Uterus (tissue), 3 donors: ENCODE measurements at regions not wholly inside any gene's neighbourhood (a gene's known extent, or its start where the extent isn't known, plus 50 kb on each side); places are given as distances from the start of the nearest gene placed in this dataset.

Experiments
- DNase-seq, 2 donors: peaks; one replicate each; pipeline ENCODE4 v3.0.0-alpha.2; 2019 to 2020
- H3K27ac ChIP-seq, 2 donors: fragments of 200-600 bp; sonication (generic); 1 replicate in 1 of 2; 2 replicates in 1 of 2; pipeline ENCODE4 v1.5.1; 2016 to 2018
- H3K27me3 ChIP-seq, 2 donors: fragments of 200-600 bp; sonication (generic); one replicate each; pipeline ENCODE4 v1.5.1; 2018 to 2019; ENCODE audit warnings: control low read depth in 1 of 2
- H3K36me3 ChIP-seq, 2 donors: fragments of 200-600 bp; sonication (generic); one replicate each; pipeline ENCODE4 v1.5.1; 2019; ENCODE audit warnings: control low read depth in 1 of 2
- H3K4me1 ChIP-seq, 2 donors: fragments of 200-600 bp; sonication (generic); one replicate each; pipeline ENCODE4 v1.5.1; 2018 to 2019; ENCODE audit warnings: control low read depth in 1 of 2
- H3K4me3 ChIP-seq, 2 donors: fragments of 200-600 bp; sonication (generic); 1 replicate in 1 of 2; 2 replicates in 1 of 2; pipeline ENCODE4 v1.5.1; 2018 to 2019; ENCODE audit warnings: mild to moderate bottlenecking in 1 of 2
- H3K9me3 ChIP-seq, 2 donors: fragments of 200-600 bp; sonication (generic); one replicate each; pipeline ENCODE4 v1.5.1; 2019; ENCODE audit warnings: control low read depth in 1 of 2
- POLR2A ChIP-seq, 2 donors: fragments of 450-650 bp; IDR thresholded peaks; one replicate each; pipeline ENCODE4 v1.6.1; 2016; ENCODE audit warnings: antibody characterized with exemption in 2 of 2, mild to moderate bottlenecking in 1 of 2, moderate library complexity in 1 of 2
- intact Hi-C: fragments of 100-400 bp; cut with DNase I; formaldehyde crosslinking; loops from one replicate; pipeline ENCODE4 v1.15.1; 2023; ENCODE audit warnings: low total_unique reads
- TF ChIP-seq, protein P1 (sequence below), 4 experiments: fragments of 200-600 bp in 2 of 4; fragments of 450-650 bp in 2 of 4; sonication (generic) in 2 of 4; IDR thresholded peaks; one replicate each; pipeline ENCODE4 v1.5.1; 2016 to 2019; ENCODE audit warnings: antibody characterized with exemption in 4 of 4, mild to moderate bottlenecking in 2 of 4, moderate library complexity in 1 of 4
- donor health status: DM: yes; HTN: yes; CAD: no.

DNA sequence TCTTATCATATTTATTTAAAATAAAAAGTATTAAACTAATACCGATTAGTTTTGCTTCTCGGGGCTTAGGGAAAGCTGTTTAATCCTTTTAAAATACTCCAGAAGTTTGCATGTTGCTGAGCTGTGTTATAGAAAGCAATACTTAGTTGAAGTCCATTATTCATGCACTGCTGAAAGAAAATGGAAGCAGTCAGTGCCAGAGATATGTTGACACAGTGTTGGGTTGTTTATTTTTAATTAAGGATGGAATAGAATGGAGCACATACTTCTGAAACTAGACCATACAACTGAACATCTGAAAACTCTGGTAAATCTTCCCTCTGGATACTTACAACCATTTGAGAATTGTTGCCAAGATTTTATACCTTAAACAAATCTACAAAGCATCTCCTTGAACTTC is 282.7 kb upstream of the CCDC179 start:
- Histone ChIP-seq H3K4me3 (no peak overlapping the region), H3K4me1 (no peaks in the 10 kb centered on the region), H3K36me3 (no peaks in the 10 kb centered on the region), H3K27ac (no peak overlapping the region), H3K9me3 (no peaks in the 10 kb centered on the region), H3K27me3 (no peaks in the 10 kb centered on the region)
- DNase-seq, result no peak
- TF ChIP-seq, protein P1, sequence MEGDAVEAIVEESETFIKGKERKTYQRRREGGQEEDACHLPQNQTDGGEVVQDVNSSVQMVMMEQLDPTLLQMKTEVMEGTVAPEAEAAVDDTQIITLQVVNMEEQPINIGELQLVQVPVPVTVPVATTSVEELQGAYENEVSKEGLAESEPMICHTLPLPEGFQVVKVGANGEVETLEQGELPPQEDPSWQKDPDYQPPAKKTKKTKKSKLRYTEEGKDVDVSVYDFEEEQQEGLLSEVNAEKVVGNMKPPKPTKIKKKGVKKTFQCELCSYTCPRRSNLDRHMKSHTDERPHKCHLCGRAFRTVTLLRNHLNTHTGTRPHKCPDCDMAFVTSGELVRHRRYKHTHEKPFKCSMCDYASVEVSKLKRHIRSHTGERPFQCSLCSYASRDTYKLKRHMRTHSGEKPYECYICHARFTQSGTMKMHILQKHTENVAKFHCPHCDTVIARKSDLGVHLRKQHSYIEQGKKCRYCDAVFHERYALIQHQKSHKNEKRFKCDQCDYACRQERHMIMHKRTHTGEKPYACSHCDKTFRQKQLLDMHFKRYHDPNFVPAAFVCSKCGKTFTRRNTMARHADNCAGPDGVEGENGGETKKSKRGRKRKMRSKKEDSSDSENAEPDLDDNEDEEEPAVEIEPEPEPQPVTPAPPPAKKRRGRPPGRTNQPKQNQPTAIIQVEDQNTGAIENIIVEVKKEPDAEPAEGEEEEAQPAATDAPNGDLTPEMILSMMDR (IDR thresholded peaks at IDR 0.05), result no peak
- TF ChIP-seq POLR2A (IDR thresholded peaks at IDR 0.05), result no peak
- intact Hi-C loops, result no loop called here

- H3K36me3 ChIP-seq, result no peaks in the 10 kb centered on the region
- no peak overlapping the region for H3K27ac ChIP-seq
- H3K27me3 ChIP-seq, result no peaks in the 10 kb centered on the region
- no peak for TF ChIP-seq POLR2A (IDR thresholded peaks at IDR 0.05)
- TF ChIP-seq, protein P1 (IDR thresholded peaks at IDR 0.05), result no peak
- no peak for DNase-seq
- H3K4me3 ChIP-seq, result no peak overlapping the region
- H3K9me3 ChIP-seq, result no peaks in the 10 kb centered on the region
- intact Hi-C loops, result no loop called here
- no peaks in the 10 kb centered on the region for H3K4me1 ChIP-seq
Measured at GRCh38 chr11:23151819-23152218, 291.5 kb upstream of the CCDC179 start.

DNA sequence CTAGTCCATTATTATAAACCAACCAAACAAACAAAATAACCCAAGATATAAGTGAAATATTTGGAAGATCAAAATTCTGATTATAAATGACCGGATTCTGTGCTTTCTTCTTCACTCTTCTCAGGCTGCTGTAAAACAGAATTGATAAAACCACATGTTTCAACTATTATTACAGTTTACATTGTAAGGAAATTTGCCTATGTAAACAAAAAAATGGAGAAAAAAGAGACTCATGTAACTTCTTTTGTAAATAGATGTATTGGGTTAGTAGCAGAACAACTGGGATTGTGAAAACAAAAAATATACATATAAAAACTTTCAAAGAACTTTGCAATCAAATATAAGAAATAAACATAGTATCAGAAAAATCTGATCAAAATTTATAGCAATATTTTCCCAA is 295.2 kb upstream of the CCDC179 start:
- H3K36me3 ChIP-seq, result no peaks in the 10 kb centered on the region
- TF ChIP-seq POLR2A (IDR thresholded peaks at IDR 0.05), result no peak
- no peaks in the 10 kb centered on the region for H3K4me1 ChIP-seq
- intact Hi-C loops, result no loop called here
- DNase-seq, result no peak
- H3K9me3 ChIP-seq, result no peaks in the 10 kb centered on the region
- H3K27me3 ChIP-seq, result no peaks in the 10 kb centered on the region
- no peak overlapping the region for H3K27ac ChIP-seq
- no peak overlapping the region for H3K4me3 ChIP-seq

- Histone ChIP-seq H3K4me3 (no peak overlapping the region), H3K4me1 (no peaks in the 10 kb centered on the region), H3K36me3 (no peaks in the 10 kb centered on the region), H3K27me3 (no peaks in the 10 kb centered on the region), H3K9me3 (no peaks in the 10 kb centered on the region), H3K27ac (no peak overlapping the region)
- TF ChIP-seq, protein P1 (IDR thresholded peaks at IDR 0.05), result no peak
- no peak for TF ChIP-seq POLR2A (IDR thresholded peaks at IDR 0.05)
- intact Hi-C loops, result no loop called here
- no peak for DNase-seq
Measured at GRCh38 chr11:23164022-23164421, 303.7 kb upstream of the CCDC179 start.

GRCh38 chr11:23166376-23166775 is 306.1 kb upstream of the CCDC179 start:
- Histone ChIP-seq H3K4me1 (no peaks in the 10 kb centered on the region), H3K9me3 (no peaks in the 10 kb centered on the region), H3K4me3 (no peak overlapping the region), H3K27ac (no peak overlapping the region), H3K36me3 (no peaks in the 10 kb centered on the region), H3K27me3 (no peaks in the 10 kb centered on the region)
- TF ChIP-seq POLR2A (IDR thresholded peaks at IDR 0.05), result no peak
- TF ChIP-seq, protein P1 (IDR thresholded peaks at IDR 0.05), result no peak
- no peak for DNase-seq
- intact Hi-C loops, result no loop called here

DNA sequence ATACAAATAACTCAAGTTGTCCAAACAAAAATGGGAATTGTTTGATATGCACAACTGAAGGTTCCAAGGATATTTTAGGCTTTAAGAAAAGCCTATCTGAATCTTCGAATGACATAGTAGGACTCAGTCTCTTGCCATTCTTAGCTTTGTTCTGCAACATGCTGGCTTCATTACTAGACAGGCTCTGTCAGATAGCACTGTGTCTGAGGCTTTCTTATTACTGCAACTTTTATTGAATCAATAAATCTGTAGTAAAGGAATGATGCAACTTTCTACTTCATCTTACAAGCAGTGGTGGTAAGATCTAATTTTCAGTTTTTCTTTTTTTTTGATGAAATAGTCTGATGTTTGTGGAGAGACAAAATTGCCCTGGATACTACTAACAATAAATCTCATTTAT is 319.3 kb upstream of the CCDC179 start:
- intact Hi-C loops, result no loop called here
- Histone ChIP-seq H3K27me3 (no peaks in the 10 kb centered on the region), H3K4me3 (no peak overlapping the region), H3K36me3 (no peaks in the 10 kb centered on the region), H3K9me3 (no peaks in the 10 kb centered on the region), H3K4me1 (no peaks in the 10 kb centered on the region), H3K27ac (no peak overlapping the region)
- TF ChIP-seq POLR2A (IDR thresholded peaks at IDR 0.05), result no peak
- TF ChIP-seq, protein P1 (IDR thresholded peaks at IDR 0.05), result no peak
- DNase-seq, result no peak
